Memory B cell (primary cell): ENCODE measurements at regions not wholly inside any gene's neighbourhood (a gene's known extent, or its start where the extent isn't known, plus 50 kb on each side); places are given as distances from the start of the nearest gene placed in this dataset.

Source experiments
- ATAC-seq: fragments of 150-1000 bp; cut with Tn5 transposase; 2 replicates; pipeline ENCODE4 v1.10.0; 2021; ENCODE audit warnings: low read depth, mild to moderate bottlenecking, moderate library complexity
- DNase-seq, 2 donors: peaks; one replicate each; pipeline ENCODE4 v3.0.0; 2022; ENCODE audit warnings: low spot score in 2 of 2
- H3K27ac Mint-ChIP-seq: one replicate; pipeline ENCODE4 v1.8.0; 2022; ENCODE audit warnings: mild to moderate bottlenecking, moderate library complexity, mixed read lengths
- H3K27me3 Mint-ChIP-seq: one replicate; pipeline ENCODE4 v1.8.0; 2022; ENCODE audit warnings: mixed read lengths
- H3K36me3 Mint-ChIP-seq: one replicate; pipeline ENCODE4 v1.8.0; 2022; ENCODE audit warnings: mild to moderate bottlenecking, mixed read lengths
- H3K4me1 Mint-ChIP-seq: one replicate; pipeline ENCODE4 v1.8.0; 2022; ENCODE audit warnings: mixed read lengths
- H3K4me3 Mint-ChIP-seq: one replicate; pipeline ENCODE4 v1.8.0; 2022; ENCODE audit warnings: mild to moderate bottlenecking, moderate library complexity, mixed read lengths
- H3K9me3 Mint-ChIP-seq: one replicate; pipeline ENCODE4 v1.8.0; 2022; ENCODE audit warnings: mixed read lengths

GRCh38 chrX:149079805-149080406 lies 425.2 kb downstream of the IDS start:
- Mint-ChIP-seq H3K4me3 (no peak overlapping the region), H3K27me3 (peaks cover 3% of the 10 kb centered on the region), H3K9me3 (no peaks in the 10 kb centered on the region), H3K27ac (no peak overlapping the region), H3K4me1 (no peaks in the 10 kb centered on the region), H3K36me3 (no peaks in the 10 kb centered on the region)
- DNase-seq (no peak), ATAC-seq (no peak)

- Mint-ChIP-seq H3K27me3 (no peaks in the 10 kb centered on the region), H3K4me3 (no peak overlapping the region), H3K4me1 (no peaks in the 10 kb centered on the region), H3K9me3 (no peaks in the 10 kb centered on the region), H3K36me3 (no peaks in the 10 kb centered on the region), H3K27ac (no peak overlapping the region)
- ATAC-seq (no peak), DNase-seq (no peak)
Observed at GRCh38 chrX:149074398-149074797, 430.7 kb downstream of the IDS start.

DNA sequence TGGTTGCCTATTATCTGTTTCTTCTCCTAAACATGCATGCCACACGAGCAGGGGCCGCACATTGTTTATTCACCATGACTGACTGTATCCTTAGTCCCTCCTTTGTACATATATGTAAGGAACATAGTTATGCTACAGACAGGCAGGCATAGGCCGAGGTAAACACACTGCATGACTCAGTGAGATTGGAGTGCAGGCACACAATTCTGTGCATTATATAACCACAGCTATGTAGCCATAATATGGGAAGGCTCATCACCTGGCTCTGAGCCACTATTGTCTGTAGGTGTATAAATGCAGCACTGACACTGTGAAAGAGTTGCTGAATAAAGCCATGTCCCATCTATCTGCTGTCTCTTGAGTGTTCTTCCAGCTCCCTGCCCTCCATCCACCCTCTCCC lies 431.6 kb downstream of the IDS start:
- DNase-seq (no peak), ATAC-seq (no peak)
- H3K9me3 Mint-ChIP-seq = no peaks in the 10 kb centered on the region
- no peaks in the 10 kb centered on the region for H3K27me3 Mint-ChIP-seq
- no peaks in the 10 kb centered on the region for H3K4me1 Mint-ChIP-seq
- no peak overlapping the region for H3K27ac Mint-ChIP-seq
- H3K4me3 Mint-ChIP-seq = no peak overlapping the region
- H3K36me3 Mint-ChIP-seq = no peaks in the 10 kb centered on the region

DNA sequence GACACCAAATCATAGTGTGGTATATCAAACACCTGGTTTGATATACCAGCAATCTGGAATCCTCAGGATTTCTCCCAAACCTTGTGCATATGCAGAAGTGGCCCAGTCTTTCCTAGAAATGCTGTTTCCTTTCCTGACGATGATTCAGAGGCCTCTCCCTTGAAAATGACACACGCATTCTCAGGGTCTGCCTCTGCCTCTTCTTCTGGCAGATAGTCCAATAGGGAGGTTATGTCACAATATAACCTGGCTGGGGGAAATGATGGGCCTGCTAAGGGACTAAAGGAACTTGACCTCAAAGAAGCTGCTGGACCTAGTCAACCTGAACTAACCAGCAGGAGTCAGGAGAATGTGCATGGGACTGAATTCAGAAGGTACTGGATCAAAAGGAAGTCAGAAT lies 435.2 kb downstream of the IDS start:
- no peak overlapping the region for H3K27ac Mint-ChIP-seq
- H3K27me3 Mint-ChIP-seq = peaks cover 4% of the 10 kb centered on the region
- H3K36me3 Mint-ChIP-seq = no peaks in the 10 kb centered on the region
- DNase-seq (no peak), ATAC-seq (no peak)
- H3K9me3 Mint-ChIP-seq = no peaks in the 10 kb centered on the region
- H3K4me1 Mint-ChIP-seq = no peaks in the 10 kb centered on the region
- no peak overlapping the region for H3K4me3 Mint-ChIP-seq

GRCh38 chrX:149060921-149061320 lies 444.2 kb downstream of the IDS start:
- DNase-seq = no peak
- Mint-ChIP-seq H3K4me1 (no peaks in the 10 kb centered on the region), H3K9me3 (no peaks in the 10 kb centered on the region), H3K4me3 (no peak overlapping the region), H3K36me3 (no peaks in the 10 kb centered on the region), H3K27ac (no peak overlapping the region), H3K27me3 (peaks cover under 1% of the 10 kb centered on the region)
- ATAC-seq = no peak
